ENCODE measurements at regions not wholly inside any gene's neighbourhood (a gene's known extent, or its start where the extent isn't known, plus 50 kb on each side); places are given as distances from the start of the nearest gene placed in this dataset.

DNA sequence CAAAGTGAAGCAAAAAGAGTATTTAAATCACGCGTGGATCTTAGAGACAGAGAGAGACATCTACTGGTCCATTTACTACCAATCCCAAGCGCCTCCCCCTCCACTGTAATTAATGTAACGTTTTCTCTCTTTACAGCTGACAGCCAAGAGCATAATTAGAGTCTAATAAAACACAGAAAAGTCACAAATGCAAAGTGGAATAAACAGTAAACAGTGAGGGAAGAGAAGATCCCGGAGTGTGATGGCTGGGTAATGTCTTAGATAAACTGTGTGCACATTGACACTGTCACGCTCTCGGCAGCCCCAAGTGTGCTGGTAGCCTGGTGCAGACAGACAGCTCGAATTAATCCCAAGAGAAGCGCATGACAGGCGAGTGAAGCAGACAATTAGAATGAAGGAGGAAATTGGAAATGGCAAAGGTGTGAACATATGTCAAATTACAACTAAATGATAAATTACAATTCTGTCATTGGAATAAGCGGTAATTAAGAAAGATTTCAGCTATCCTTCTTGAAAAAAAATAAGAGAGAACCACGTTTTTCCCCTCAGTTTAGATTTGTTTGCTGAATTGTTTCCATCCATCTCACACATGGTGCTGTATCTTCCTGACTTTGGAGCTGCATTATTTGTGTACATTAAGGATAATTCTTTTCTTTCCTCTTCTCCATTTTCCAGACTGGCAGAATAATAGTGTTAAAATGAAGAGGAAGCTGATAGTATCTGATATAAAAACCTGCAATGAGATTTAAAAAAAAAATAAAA lies 100.1 kb downstream of the CXXC4 start:
- ChIA-PET POLR2A (no interaction called here), CTCF (interaction anchor here (0.6 to 2.7 kb wide), 13 partner anchors 11 to 465 kb away, joined by 3 to 12 read pairs (median 3); no protein-coding TSS in a partner anchor)
- Histone ChIP-seq H3K9ac (no peak overlapping the region), H3K27ac (ENCODE audit: low read depth in 2 of 2, low read length in 1 of 2) (peak overlapping the region in 1 of 2 experiments; percentile 47; a peak in 2 of 4 replicates), H3K27me3 (ENCODE audit: insufficient read depth) (no peaks in the 10 kb centered on the region), H2AFZ (ENCODE audit: low read depth) (no peak overlapping the region; the same call in 1 of the 2 replicates), H3K4me1 (ENCODE audit: control insufficient read depth in 1 of 2, insufficient read depth in 2 of 2, low read depth in 1 of 2, low read length in 1 of 2) (peaks cover 4 to 5% of the 10 kb centered on the region in 2 experiments; a peak in 3 of 4 replicates), H4K20me1 (ENCODE audit: insufficient read depth) (no peaks in the 10 kb centered on the region), H3K4me3 (ENCODE audit: low read depth in 2 of 2, low read length in 1 of 2) (peak overlapping the region in 1 of 2 experiments; percentile 24; a peak in 2 of 4 replicates), H3F3A (replicated peaks; ENCODE audit: insufficient read depth) (no peaks in the 10 kb centered on the region), H3K4me2 (no peak overlapping the region; the same call in 1 of the 2 replicates), H3K9me3 (no peaks in the 10 kb centered on the region), H3K79me2 (ENCODE audit: insufficient read depth) (no peaks in the 10 kb centered on the region), H3K36me3 (replicated peaks in 1 of 2; ENCODE audit: control insufficient read depth in 1 of 2, insufficient read depth in 2 of 2, low read length in 1 of 2) (no peaks in the 10 kb centered on the region), H3K9me2 (no peaks in the 10 kb centered on the region; the same call in 1 of the 2 replicates)
- TF ChIP-seq RXRA (IDR thresholded peaks at IDR 0.05; ENCODE audit: borderline replicate concordance, low read depth) (no peak), GATA2 (CRISPR knock-in tag; IDR thresholded peaks at IDR 0.05) (no peak), ELF1 (IDR thresholded peaks at IDR 0.05) (no peak), FOSL2 (IDR thresholded peaks at IDR 0.05; ENCODE audit: borderline replicate concordance, low read depth) (no peak), MXI1 (IDR thresholded peaks at IDR 0.05; ENCODE audit: low read depth, low read length) (peak; percentile 91), JUND (IDR thresholded peaks at IDR 0.05) (no peak), GABPA (IDR thresholded peaks at IDR 0.05; ENCODE audit: low read depth) (no peak), CHD2 (IDR thresholded peaks at IDR 0.05; ENCODE audit: low read length, partially characterized antibody) (no peak), RAD21 (IDR thresholded peaks at IDR 0.05; ENCODE audit: low read length) (peak; percentile 32), EP300 (IDR thresholded peaks at IDR 0.05; ENCODE audit: borderline replicate concordance in 1 of 2, low read depth in 1 of 2, low read length in 1 of 2) (no peak; a peak in 1 of 4 replicates), EZH2phosphoT487 (IDR thresholded peaks at IDR 0.05; ENCODE audit: borderline replicate concordance, low read depth) (no peak), SIN3A (IDR thresholded peaks at IDR 0.05; ENCODE audit: borderline replicate concordance, low read depth, low read length) (no peak)
- TF ChIP-seq, protein P1, sequence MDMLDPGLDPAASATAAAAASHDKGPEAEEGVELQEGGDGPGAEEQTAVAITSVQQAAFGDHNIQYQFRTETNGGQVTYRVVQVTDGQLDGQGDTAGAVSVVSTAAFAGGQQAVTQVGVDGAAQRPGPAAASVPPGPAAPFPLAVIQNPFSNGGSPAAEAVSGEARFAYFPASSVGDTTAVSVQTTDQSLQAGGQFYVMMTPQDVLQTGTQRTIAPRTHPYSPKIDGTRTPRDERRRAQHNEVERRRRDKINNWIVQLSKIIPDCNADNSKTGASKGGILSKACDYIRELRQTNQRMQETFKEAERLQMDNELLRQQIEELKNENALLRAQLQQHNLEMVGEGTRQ (IDR thresholded peaks at IDR 0.05; ENCODE audit: borderline replicate concordance, low read depth, low read length): no peak
- TF ChIP-seq, protein P2, sequence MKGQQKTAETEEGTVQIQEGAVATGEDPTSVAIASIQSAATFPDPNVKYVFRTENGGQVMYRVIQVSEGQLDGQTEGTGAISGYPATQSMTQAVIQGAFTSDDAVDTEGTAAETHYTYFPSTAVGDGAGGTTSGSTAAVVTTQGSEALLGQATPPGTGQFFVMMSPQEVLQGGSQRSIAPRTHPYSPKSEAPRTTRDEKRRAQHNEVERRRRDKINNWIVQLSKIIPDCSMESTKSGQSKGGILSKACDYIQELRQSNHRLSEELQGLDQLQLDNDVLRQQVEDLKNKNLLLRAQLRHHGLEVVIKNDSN (IDR thresholded peaks at IDR 0.05; ENCODE audit: borderline replicate concordance, low read depth): no peak
- TF ChIP-seq, protein P3, sequence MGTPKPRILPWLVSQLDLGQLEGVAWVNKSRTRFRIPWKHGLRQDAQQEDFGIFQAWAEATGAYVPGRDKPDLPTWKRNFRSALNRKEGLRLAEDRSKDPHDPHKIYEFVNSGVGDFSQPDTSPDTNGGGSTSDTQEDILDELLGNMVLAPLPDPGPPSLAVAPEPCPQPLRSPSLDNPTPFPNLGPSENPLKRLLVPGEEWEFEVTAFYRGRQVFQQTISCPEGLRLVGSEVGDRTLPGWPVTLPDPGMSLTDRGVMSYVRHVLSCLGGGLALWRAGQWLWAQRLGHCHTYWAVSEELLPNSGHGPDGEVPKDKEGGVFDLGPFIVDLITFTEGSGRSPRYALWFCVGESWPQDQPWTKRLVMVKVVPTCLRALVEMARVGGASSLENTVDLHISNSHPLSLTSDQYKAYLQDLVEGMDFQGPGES (IDR thresholded peaks at IDR 0.05; ENCODE audit: low read depth, low read length): no peak
- TF ChIP-seq, protein P4, sequence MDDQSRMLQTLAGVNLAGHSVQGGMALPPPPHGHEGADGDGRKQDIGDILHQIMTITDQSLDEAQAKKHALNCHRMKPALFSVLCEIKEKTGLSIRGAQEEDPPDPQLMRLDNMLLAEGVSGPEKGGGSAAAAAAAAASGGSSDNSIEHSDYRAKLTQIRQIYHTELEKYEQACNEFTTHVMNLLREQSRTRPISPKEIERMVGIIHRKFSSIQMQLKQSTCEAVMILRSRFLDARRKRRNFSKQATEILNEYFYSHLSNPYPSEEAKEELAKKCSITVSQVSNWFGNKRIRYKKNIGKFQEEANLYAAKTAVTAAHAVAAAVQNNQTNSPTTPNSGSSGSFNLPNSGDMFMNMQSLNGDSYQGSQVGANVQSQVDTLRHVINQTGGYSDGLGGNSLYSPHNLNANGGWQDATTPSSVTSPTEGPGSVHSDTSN (IDR thresholded peaks at IDR 0.05): no peak
- peak; percentile 10 for DNase-seq
- WGBS (ENCODE audit: low lambda C conversion rate): 10% methylated on average over 12 of the region's 12 CpGs

Data from SK-N-SH (cell line).